Glutamatergic neuron (in vitro differentiated cells): ENCODE measurements at regions not wholly inside any gene's neighbourhood (a gene's known extent, or its start where the extent isn't known, plus 50 kb on each side); places are given as distances from the start of the nearest gene placed in this dataset.
A peak's percentile ranks its signal among the peaks of the same experiment; 100 is the strongest.

Source experiments
- DNase-seq: peaks from one replicate; pipeline ENCODE4 v3.0.0; 2022
- H3K27ac Mint-ChIP-seq: one replicate; pipeline ENCODE4 v1.8.0; 2020; ENCODE audit warnings: mild to moderate bottlenecking, mixed read lengths, inconsistent platforms; ENCODE audit not compliant: unreplicated experiment
- H3K27me3 Mint-ChIP-seq: one replicate; pipeline ENCODE4 v1.8.0; 2020; ENCODE audit warnings: mild to moderate bottlenecking, moderate library complexity, mixed read lengths, inconsistent platforms; ENCODE audit not compliant: unreplicated experiment
- H3K36me3 Mint-ChIP-seq: one replicate; pipeline ENCODE4 v1.8.0; 2020; ENCODE audit warnings: mild to moderate bottlenecking, mixed read lengths, inconsistent platforms; ENCODE audit not compliant: unreplicated experiment
- H3K4me1 Mint-ChIP-seq: one replicate; pipeline ENCODE4 v1.8.0; 2020; ENCODE audit warnings: mild to moderate bottlenecking, low read depth, mixed read lengths, inconsistent platforms; ENCODE audit not compliant: unreplicated experiment
- H3K4me3 Mint-ChIP-seq: one replicate; pipeline ENCODE4 v1.8.0; 2020; ENCODE audit warnings: mild to moderate bottlenecking, mixed read lengths, inconsistent platforms; ENCODE audit not compliant: unreplicated experiment
- H3K9me3 Mint-ChIP-seq: one replicate; pipeline ENCODE4 v1.8.0; 2020; ENCODE audit warnings: mild to moderate bottlenecking, moderate library complexity, mixed read lengths, inconsistent platforms; ENCODE audit not compliant: unreplicated experiment
- TF ChIP-seq, protein P1 (sequence below): fragments of 200-600 bp; sonication (generic); IDR thresholded peaks from one replicate; pipeline ENCODE4 v1.5.0; 2021; ENCODE audit not compliant: partially characterized antibody, unreplicated experiment

GRCh38 chr5:168046163-168046562 lies 245.3 kb upstream of the WWC1 start:
- Mint-ChIP-seq H3K9me3 (peaks cover 5% of the 10 kb centered on the region), H3K27me3 (peaks cover 4% of the 10 kb centered on the region), H3K27ac (no peak overlapping the region), H3K4me3 (no peak overlapping the region), H3K36me3 (no peaks in the 10 kb centered on the region), H3K4me1 (peaks cover 10% of the 10 kb centered on the region)
- DNase-seq, result no peak
- TF ChIP-seq, protein P1, sequence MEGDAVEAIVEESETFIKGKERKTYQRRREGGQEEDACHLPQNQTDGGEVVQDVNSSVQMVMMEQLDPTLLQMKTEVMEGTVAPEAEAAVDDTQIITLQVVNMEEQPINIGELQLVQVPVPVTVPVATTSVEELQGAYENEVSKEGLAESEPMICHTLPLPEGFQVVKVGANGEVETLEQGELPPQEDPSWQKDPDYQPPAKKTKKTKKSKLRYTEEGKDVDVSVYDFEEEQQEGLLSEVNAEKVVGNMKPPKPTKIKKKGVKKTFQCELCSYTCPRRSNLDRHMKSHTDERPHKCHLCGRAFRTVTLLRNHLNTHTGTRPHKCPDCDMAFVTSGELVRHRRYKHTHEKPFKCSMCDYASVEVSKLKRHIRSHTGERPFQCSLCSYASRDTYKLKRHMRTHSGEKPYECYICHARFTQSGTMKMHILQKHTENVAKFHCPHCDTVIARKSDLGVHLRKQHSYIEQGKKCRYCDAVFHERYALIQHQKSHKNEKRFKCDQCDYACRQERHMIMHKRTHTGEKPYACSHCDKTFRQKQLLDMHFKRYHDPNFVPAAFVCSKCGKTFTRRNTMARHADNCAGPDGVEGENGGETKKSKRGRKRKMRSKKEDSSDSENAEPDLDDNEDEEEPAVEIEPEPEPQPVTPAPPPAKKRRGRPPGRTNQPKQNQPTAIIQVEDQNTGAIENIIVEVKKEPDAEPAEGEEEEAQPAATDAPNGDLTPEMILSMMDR, result no peak

DNA sequence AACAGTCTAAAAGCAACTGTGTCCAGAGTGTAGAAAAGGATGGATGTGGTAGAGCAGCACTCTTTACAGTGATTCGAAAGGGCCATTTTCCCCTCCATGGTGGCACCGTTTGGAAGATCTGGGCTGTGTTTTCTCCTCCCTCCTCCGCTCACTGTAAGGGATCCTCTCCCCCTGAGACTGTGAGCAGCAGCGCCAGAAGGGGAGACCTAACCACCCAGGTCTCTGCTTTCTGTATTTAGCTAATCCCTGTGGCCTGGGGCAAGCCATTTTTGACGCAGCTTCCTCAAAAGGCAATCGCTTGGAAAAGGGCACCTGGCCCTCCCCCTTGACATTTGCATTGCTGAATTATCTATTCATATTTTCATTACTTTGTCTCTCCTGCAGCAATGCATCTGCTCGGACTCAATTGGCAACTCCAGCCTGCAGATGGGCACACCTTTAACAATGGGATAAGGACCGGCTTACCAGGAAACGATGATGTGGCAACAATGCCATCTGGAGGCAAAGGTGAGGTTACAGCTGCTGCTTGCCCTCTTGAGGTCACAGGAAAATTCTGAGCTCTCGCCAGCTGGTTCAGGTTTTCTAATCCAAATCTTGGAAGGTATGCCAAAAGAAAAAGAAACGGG lies 244.3 kb upstream of the WWC1 start:
- Mint-ChIP-seq H3K27ac (no peak overlapping the region), H3K36me3 (no peaks in the 10 kb centered on the region), H3K9me3 (peaks cover 5% of the 10 kb centered on the region), H3K27me3 (peaks cover 4% of the 10 kb centered on the region), H3K4me3 (no peak overlapping the region), H3K4me1 (peaks cover 10% of the 10 kb centered on the region)
- TF ChIP-seq, protein P1, result no peak
- DNase-seq, result peak; percentile 60

- peak; percentile 68 for DNase-seq
- TF ChIP-seq, protein P1, result no peak
- Mint-ChIP-seq H3K36me3 (no peaks in the 10 kb centered on the region), H3K27me3 (peaks cover 4% of the 10 kb centered on the region), H3K4me1 (peaks cover 10% of the 10 kb centered on the region), H3K4me3 (no peak overlapping the region), H3K27ac (no peak overlapping the region), H3K9me3 (peaks cover 5% of the 10 kb centered on the region)
Observed at GRCh38 chr5:168047669-168048111, 243.8 kb upstream of the WWC1 start.

- Mint-ChIP-seq H3K4me1 (peaks cover 10% of the 10 kb centered on the region), H3K27me3 (peaks cover 4% of the 10 kb centered on the region), H3K27ac (no peak overlapping the region), H3K36me3 (no peaks in the 10 kb centered on the region), H3K4me3 (no peak overlapping the region), H3K9me3 (peaks cover 5% of the 10 kb centered on the region)
- DNase-seq, result no peak
- TF ChIP-seq, protein P1, result no peak
Observed at GRCh38 chr5:168048486-168048885, 243.0 kb upstream of the WWC1 start.

- no peak overlapping the region for H3K27ac Mint-ChIP-seq
- H3K36me3 Mint-ChIP-seq, result peaks cover 5% of the 10 kb centered on the region
Observed at GRCh38 chr5:168052686-168053085, 238.8 kb upstream of the WWC1 start.

More at GRCh38 chr5:168052686-168053085, 238.8 kb upstream of the WWC1 start:
- Mint-ChIP-seq H3K9me3 (peaks cover 1% of the 10 kb centered on the region), H3K27me3 (peaks cover 4% of the 10 kb centered on the region), H3K4me1 (peaks cover 4% of the 10 kb centered on the region), H3K4me3 (no peak overlapping the region)
- TF ChIP-seq, protein P1, result no peak
- DNase-seq, result no peak
